ENCODE measurements at regions not wholly inside any gene's neighbourhood (a gene's known extent, or its start where the extent isn't known, plus 50 kb on each side); places are given as distances from the start of the nearest gene placed in this dataset.

DNA sequence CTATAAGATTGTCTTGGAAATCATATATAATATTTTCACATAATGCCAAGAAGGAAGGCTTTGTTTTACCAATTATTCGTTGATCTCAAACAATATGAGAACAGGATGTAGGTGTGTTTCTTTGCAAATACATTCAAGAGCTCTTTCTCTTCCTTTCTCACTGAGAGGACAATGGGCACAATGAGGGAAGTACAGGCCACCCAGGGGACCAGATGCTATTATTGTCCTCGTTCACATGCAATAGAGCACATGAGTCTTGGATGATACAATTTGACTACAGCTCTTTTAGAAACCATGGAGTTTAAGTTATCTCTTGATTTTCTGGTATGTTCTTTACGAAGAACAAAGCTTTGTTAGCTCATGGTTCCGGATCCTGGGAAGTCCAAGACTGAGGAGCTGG is 323.7 kb upstream of the KLF6 start:
- H3K36me3 ChIP-seq (ENCODE audit: control insufficient read depth, low read length): no peaks in the 10 kb centered on the region
- no peaks in the 10 kb centered on the region for H3K79me2 ChIP-seq (ENCODE audit: control insufficient read depth, low read length)
- 0 out of 2 replicates have a peak, but pooled peaks cover 3% of the 10 kb centered on the region for H3K9me3 ChIP-seq (ENCODE audit: control insufficient read depth, insufficient read depth, low read length)
- no peaks in the 10 kb centered on the region for H4K20me1 ChIP-seq (ENCODE audit: control insufficient read depth, insufficient read depth, low read depth, low read length)
- no peaks in the 10 kb centered on the region for H3F3A ChIP-seq (ENCODE audit: control insufficient read depth, insufficient read depth)
- no peaks in the 10 kb centered on the region for H3K4me1 ChIP-seq (ENCODE audit: control insufficient read depth, low read length)
- no peaks in the 10 kb centered on the region for H3K9me2 ChIP-seq (replicated peaks; ENCODE audit: control insufficient read depth, low read length)
- H3K4me3 ChIP-seq (ENCODE audit: low read length): no peak overlapping the region
- no peak for TF ChIP-seq EZH2phosphoT487 (IDR thresholded peaks at IDR 0.05; ENCODE audit: borderline replicate concordance, low read length)
- H3K4me2 ChIP-seq (ENCODE audit: low read length): no peak overlapping the region
- H3K27ac ChIP-seq (ENCODE audit: low read depth, low read length): no peak overlapping the region
- H3K27me3 ChIP-seq (ENCODE audit: control insufficient read depth, low read length): no peaks in the 10 kb centered on the region

DNA sequence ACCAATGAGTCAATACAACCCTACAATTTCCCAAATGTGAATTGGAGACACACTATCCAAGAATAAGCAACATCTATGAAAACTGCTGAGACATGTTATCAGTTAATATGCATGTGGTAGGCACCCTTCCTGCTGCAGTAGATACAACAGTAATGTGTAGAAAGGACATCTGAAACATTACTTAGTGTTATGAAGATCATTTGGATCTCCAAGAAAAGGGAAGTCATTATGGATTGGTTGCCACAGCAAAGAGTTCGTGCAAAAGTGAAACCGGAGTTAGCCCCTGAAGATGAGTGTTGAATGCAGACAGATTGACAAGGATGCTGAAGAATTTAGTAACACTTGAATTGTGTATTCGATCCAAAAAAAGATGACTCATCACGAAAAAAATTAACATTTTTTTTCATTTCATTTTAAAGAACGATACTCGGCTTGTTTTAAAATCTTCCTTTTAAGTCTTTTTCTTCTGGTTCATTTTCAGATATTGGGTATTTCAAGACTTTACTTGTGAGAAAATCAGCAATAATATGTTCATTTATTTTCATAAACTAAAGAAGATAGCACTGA is 322.4 kb upstream of the KLF6 start:
- Histone ChIP-seq H3K4me2 (ENCODE audit: low read length) (no peak overlapping the region), H3K4me1 (ENCODE audit: control insufficient read depth, low read length) (no peaks in the 10 kb centered on the region), H3K27ac (ENCODE audit: low read depth, low read length) (no peak overlapping the region), H3K9me3 (ENCODE audit: control insufficient read depth, insufficient read depth, low read length) (0 out of 2 replicates have a peak, but pooled peaks cover 3% of the 10 kb centered on the region), H3K9me2 (replicated peaks; ENCODE audit: control insufficient read depth, low read length) (no peaks in the 10 kb centered on the region), H3F3A (ENCODE audit: control insufficient read depth, insufficient read depth) (no peaks in the 10 kb centered on the region), H3K36me3 (ENCODE audit: control insufficient read depth, low read length) (no peaks in the 10 kb centered on the region), H4K20me1 (ENCODE audit: control insufficient read depth, insufficient read depth, low read depth, low read length) (no peaks in the 10 kb centered on the region), H3K4me3 (ENCODE audit: low read length) (no peak overlapping the region), H3K27me3 (ENCODE audit: control insufficient read depth, low read length) (no peaks in the 10 kb centered on the region), H3K79me2 (ENCODE audit: control insufficient read depth, low read length) (no peaks in the 10 kb centered on the region)
- TF ChIP-seq, protein P1, sequence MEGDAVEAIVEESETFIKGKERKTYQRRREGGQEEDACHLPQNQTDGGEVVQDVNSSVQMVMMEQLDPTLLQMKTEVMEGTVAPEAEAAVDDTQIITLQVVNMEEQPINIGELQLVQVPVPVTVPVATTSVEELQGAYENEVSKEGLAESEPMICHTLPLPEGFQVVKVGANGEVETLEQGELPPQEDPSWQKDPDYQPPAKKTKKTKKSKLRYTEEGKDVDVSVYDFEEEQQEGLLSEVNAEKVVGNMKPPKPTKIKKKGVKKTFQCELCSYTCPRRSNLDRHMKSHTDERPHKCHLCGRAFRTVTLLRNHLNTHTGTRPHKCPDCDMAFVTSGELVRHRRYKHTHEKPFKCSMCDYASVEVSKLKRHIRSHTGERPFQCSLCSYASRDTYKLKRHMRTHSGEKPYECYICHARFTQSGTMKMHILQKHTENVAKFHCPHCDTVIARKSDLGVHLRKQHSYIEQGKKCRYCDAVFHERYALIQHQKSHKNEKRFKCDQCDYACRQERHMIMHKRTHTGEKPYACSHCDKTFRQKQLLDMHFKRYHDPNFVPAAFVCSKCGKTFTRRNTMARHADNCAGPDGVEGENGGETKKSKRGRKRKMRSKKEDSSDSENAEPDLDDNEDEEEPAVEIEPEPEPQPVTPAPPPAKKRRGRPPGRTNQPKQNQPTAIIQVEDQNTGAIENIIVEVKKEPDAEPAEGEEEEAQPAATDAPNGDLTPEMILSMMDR (IDR thresholded peaks at IDR 0.05; ENCODE audit: low read depth, low read length, poor library complexity, severe bottlenecking): no peak
- no peak for TF ChIP-seq EZH2phosphoT487 (IDR thresholded peaks at IDR 0.05; ENCODE audit: borderline replicate concordance, low read length)

DNA sequence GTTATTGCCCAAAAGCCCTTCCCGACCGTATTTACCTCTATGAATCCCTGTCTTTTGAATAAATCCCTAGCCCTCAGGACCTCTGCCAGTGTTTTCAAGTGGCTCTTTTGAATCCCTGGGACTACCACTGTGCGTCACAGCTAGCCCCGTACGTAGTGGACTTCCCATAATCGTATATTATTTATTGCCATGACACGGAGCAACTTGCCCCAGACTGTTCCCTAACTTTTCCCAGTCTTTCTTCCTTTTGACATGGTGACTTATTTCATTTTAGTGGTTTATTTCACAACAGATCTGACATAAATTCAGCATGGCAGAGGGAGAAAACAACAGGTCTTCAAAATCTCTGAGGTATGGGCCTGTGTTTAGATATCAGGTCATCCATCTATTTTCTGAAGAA is 318.6 kb upstream of the KLF6 start:
- Histone ChIP-seq H3K4me3 (ENCODE audit: low read length) (no peak overlapping the region), H3F3A (ENCODE audit: control insufficient read depth, insufficient read depth) (no peaks in the 10 kb centered on the region), H3K79me2 (ENCODE audit: control insufficient read depth, low read length) (no peaks in the 10 kb centered on the region), H3K9me3 (ENCODE audit: control insufficient read depth, insufficient read depth, low read length) (0 out of 2 replicates have a peak, but pooled peaks cover 3% of the 10 kb centered on the region), H3K27ac (ENCODE audit: low read depth, low read length) (no peak overlapping the region), H3K4me1 (ENCODE audit: control insufficient read depth, low read length) (no peaks in the 10 kb centered on the region), H3K27me3 (ENCODE audit: control insufficient read depth, low read length) (no peaks in the 10 kb centered on the region), H3K4me2 (ENCODE audit: low read length) (no peak overlapping the region), H3K36me3 (ENCODE audit: control insufficient read depth, low read length) (no peaks in the 10 kb centered on the region), H4K20me1 (ENCODE audit: control insufficient read depth, insufficient read depth, low read depth, low read length) (no peaks in the 10 kb centered on the region), H3K9me2 (replicated peaks; ENCODE audit: control insufficient read depth, low read length) (no peaks in the 10 kb centered on the region)
- TF ChIP-seq, protein P1 (IDR thresholded peaks at IDR 0.05; ENCODE audit: low read depth, low read length, poor library complexity, severe bottlenecking): no peak
- no peak for TF ChIP-seq EZH2phosphoT487 (IDR thresholded peaks at IDR 0.05; ENCODE audit: borderline replicate concordance, low read length)

DNA sequence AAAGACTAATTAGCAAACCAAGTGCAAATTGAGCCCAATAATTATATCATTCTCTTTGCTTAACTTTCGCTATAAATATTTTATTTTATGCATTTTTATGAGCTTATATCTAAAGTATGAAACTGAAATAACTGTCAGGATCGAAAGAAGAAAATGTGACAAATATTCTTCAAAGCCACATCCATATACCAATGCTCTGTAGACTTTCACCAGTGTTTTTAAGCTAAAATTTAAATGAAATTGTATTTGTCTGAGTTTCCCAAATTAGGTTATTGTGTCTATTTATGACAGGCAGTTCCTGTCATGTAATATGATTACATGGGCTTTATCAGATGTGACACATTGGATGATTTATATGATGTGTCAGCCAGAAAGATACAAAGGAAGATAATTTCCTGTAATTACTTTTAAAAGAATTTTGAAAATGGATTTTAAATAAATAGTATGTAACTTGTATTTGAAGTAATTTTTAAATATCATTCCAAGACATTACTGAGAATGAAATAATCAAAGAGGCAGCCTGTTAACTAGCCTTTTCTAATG is 317.9 kb upstream of the KLF6 start:
- H3K9me3 ChIP-seq (ENCODE audit: control insufficient read depth, insufficient read depth, low read length): 0 out of 2 replicates have a peak, but pooled peaks cover 3% of the 10 kb centered on the region
- no peaks in the 10 kb centered on the region for H3K27me3 ChIP-seq (ENCODE audit: control insufficient read depth, low read length)
- H3K27ac ChIP-seq (ENCODE audit: low read depth, low read length): no peak overlapping the region
- no peaks in the 10 kb centered on the region for H3K9me2 ChIP-seq (replicated peaks; ENCODE audit: control insufficient read depth, low read length)
- H3K4me2 ChIP-seq (ENCODE audit: low read length): no peak overlapping the region
- H3K4me3 ChIP-seq (ENCODE audit: low read length): no peak overlapping the region
- no peaks in the 10 kb centered on the region for H3F3A ChIP-seq (ENCODE audit: control insufficient read depth, insufficient read depth)
- H3K79me2 ChIP-seq (ENCODE audit: control insufficient read depth, low read length): no peaks in the 10 kb centered on the region
- H4K20me1 ChIP-seq (ENCODE audit: control insufficient read depth, insufficient read depth, low read depth, low read length): no peaks in the 10 kb centered on the region
- H3K36me3 ChIP-seq (ENCODE audit: control insufficient read depth, low read length): no peaks in the 10 kb centered on the region
- TF ChIP-seq, protein P1 (IDR thresholded peaks at IDR 0.05; ENCODE audit: low read depth, low read length, poor library complexity, severe bottlenecking): no peak
- no peak for TF ChIP-seq EZH2phosphoT487 (IDR thresholded peaks at IDR 0.05; ENCODE audit: borderline replicate concordance, low read length)
- no peaks in the 10 kb centered on the region for H3K4me1 ChIP-seq (ENCODE audit: control insufficient read depth, low read length)
